ENCODE measurements at regions not wholly inside any gene's neighbourhood (a gene's known extent, or its start where the extent isn't known, plus 50 kb on each side); places are given as distances from the start of the nearest gene placed in this dataset.

GRCh38 chr5:112668911-112669310 lies 68.8 kb upstream of the APC start:
- DNase-seq (ENCODE audit: low spot score), result no peak
- TF ChIP-seq CTCF (conservative IDR thresholded peaks at IDR 0.05; ENCODE audit: low read length), result no peak
- TF ChIP-seq EZH2phosphoT487 (IDR thresholded peaks at IDR 0.05; ENCODE audit: borderline replicate concordance, low read depth, low read length), result no peak
- BruUV-seq (replicated peaks), result no TSS peak
- H4K20me1 ChIP-seq (ENCODE audit: insufficient read depth, low read length), result no peaks in the 10 kb centered on the region
- no peak overlapping the region for H3K27ac ChIP-seq (ENCODE audit: low read depth, low read length, poor library complexity, severe bottlenecking)
- intact Hi-C loops (cut with micrococcal nuclease; ENCODE audit: unreplicated experiment), result no loop called here
- H3K9me3 ChIP-seq (ENCODE audit: low read length), result no peaks in the 10 kb centered on the region
- no peaks in the 10 kb centered on the region for H3K9me2 ChIP-seq (ENCODE audit: insufficient read depth, low read length)
- H3K4me1 ChIP-seq (ENCODE audit: insufficient read depth, low read length, poor library complexity, severe bottlenecking), result no peaks in the 10 kb centered on the region
- H3K36me3 ChIP-seq (ENCODE audit: insufficient read depth, low read length), result no peaks in the 10 kb centered on the region
- no peak overlapping the region for H2AFZ ChIP-seq (ENCODE audit: low read length)
- H3K4me2 ChIP-seq (ENCODE audit: low read length), result no peak overlapping the region
- ChIA-PET POLR2A (interaction anchor here (0.7 to 1.5 kb wide), 2 partner anchors 14 to 612 kb away, joined by 3 to 4 read pairs; no protein-coding TSS in a partner anchor), CTCF (ENCODE audit: unreplicated experiment) (no interaction called here)
- H3K79me2 ChIP-seq (ENCODE audit: insufficient read depth, low read depth, low read length), result no peaks in the 10 kb centered on the region
- H3K4me3 ChIP-seq (ENCODE audit: low read depth, low read length, poor library complexity, severe bottlenecking), result no peak overlapping the region

GRCh38 chr5:112669328-112669963 lies 68.2 kb upstream of the APC start:
- H3K27ac ChIP-seq (ENCODE audit: low read depth, low read length, poor library complexity, severe bottlenecking), result no peak overlapping the region
- no peak overlapping the region for H3K4me3 ChIP-seq (ENCODE audit: low read depth, low read length, poor library complexity, severe bottlenecking)
- intact Hi-C loops (cut with micrococcal nuclease; ENCODE audit: unreplicated experiment), result no loop called here
- DNase-seq (ENCODE audit: low spot score), result no peak
- H3K4me2 ChIP-seq (ENCODE audit: low read length), result no peak overlapping the region
- no peak overlapping the region for H2AFZ ChIP-seq (ENCODE audit: low read length)
- ChIA-PET CTCF (ENCODE audit: unreplicated experiment) (no interaction called here), POLR2A (interaction anchor here (1.5 kb wide), 1 partner anchor 13 kb away, joined by 4 read pairs; no protein-coding TSS in a partner anchor)
- BruUV-seq (replicated peaks), result no TSS peak
- no peaks in the 10 kb centered on the region for H3K79me2 ChIP-seq (ENCODE audit: insufficient read depth, low read depth, low read length)
- H3K36me3 ChIP-seq (ENCODE audit: insufficient read depth, low read length), result no peaks in the 10 kb centered on the region
- no peaks in the 10 kb centered on the region for H3K9me3 ChIP-seq (ENCODE audit: low read length)
- H3K4me1 ChIP-seq (ENCODE audit: insufficient read depth, low read length, poor library complexity, severe bottlenecking), result no peaks in the 10 kb centered on the region
- H3K9me2 ChIP-seq (ENCODE audit: insufficient read depth, low read length), result no peaks in the 10 kb centered on the region
- H4K20me1 ChIP-seq (ENCODE audit: insufficient read depth, low read length), result no peaks in the 10 kb centered on the region
- TF ChIP-seq EZH2phosphoT487 (IDR thresholded peaks at IDR 0.05; ENCODE audit: borderline replicate concordance, low read depth, low read length), result no peak
- no peak for TF ChIP-seq CTCF (conservative IDR thresholded peaks at IDR 0.05; ENCODE audit: low read length)

GRCh38 chr5:112671687-112672086 lies 66.0 kb upstream of the APC start:
- DNase-seq (ENCODE audit: low spot score), result no peak
- BruUV-seq (replicated peaks), result no TSS peak
- TF ChIP-seq EZH2phosphoT487 (IDR thresholded peaks at IDR 0.05; ENCODE audit: borderline replicate concordance, low read depth, low read length) (no peak), CTCF (conservative IDR thresholded peaks at IDR 0.05; ENCODE audit: low read length) (no peak)
- ChIA-PET CTCF (ENCODE audit: unreplicated experiment) (no interaction called here), POLR2A (no interaction called here)
- H3K4me3 ChIP-seq (ENCODE audit: low read depth, low read length, poor library complexity, severe bottlenecking), result no peak overlapping the region
- H3K79me2 ChIP-seq (ENCODE audit: insufficient read depth, low read depth, low read length), result no peaks in the 10 kb centered on the region
- H3K27ac ChIP-seq (ENCODE audit: low read depth, low read length, poor library complexity, severe bottlenecking), result no peak overlapping the region
- H3K4me1 ChIP-seq (ENCODE audit: insufficient read depth, low read length, poor library complexity, severe bottlenecking), result no peaks in the 10 kb centered on the region
- no peaks in the 10 kb centered on the region for H4K20me1 ChIP-seq (ENCODE audit: insufficient read depth, low read length)
- H3K4me2 ChIP-seq (ENCODE audit: low read length), result no peak overlapping the region
- no peak overlapping the region for H2AFZ ChIP-seq (ENCODE audit: low read length)
- no peaks in the 10 kb centered on the region for H3K36me3 ChIP-seq (ENCODE audit: insufficient read depth, low read length)
- no peaks in the 10 kb centered on the region for H3K9me2 ChIP-seq (ENCODE audit: insufficient read depth, low read length)
- intact Hi-C loops (cut with micrococcal nuclease; ENCODE audit: unreplicated experiment), result no loop called here
- no peaks in the 10 kb centered on the region for H3K9me3 ChIP-seq (ENCODE audit: low read length)

All from OCI-LY7 (cell line).